ENCODE measurements at regions not wholly inside any gene's neighbourhood (a gene's known extent, or its start where the extent isn't known, plus 50 kb on each side); places are given as distances from the start of the nearest gene placed in this dataset.

DNA sequence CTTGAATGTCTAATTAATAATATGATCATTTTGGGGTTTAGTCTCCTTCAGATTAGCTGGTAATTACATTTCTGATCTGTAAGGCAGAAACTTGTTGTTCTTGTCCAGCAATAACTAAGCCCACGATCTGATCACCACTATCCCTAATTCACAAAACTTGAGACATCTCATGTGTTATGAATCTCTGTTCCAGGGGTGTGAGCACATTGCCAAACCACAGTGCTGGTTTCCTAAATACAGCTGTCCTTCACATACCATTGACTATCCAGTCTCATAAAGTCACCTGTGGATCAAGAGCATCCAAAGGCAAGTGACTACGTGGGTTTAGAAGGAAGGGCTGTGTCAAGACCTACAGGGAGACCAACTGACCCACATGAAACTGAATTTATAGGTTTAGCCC, 134.1 kb upstream of the PRLR start:
- Histone ChIP-seq H3K4me3 (no peak overlapping the region), H3K4me1 (peaks cover 12% of the 10 kb centered on the region), H3K36me3 (no peaks in the 10 kb centered on the region), H3K27me3 (no peaks in the 10 kb centered on the region), H3K9me3 (no peaks in the 10 kb centered on the region), H3K27ac (no peak overlapping the region)
- DNase-seq (ENCODE audit: low spot score in 2 of 2), result no peak
- TF ChIP-seq, protein P1, sequence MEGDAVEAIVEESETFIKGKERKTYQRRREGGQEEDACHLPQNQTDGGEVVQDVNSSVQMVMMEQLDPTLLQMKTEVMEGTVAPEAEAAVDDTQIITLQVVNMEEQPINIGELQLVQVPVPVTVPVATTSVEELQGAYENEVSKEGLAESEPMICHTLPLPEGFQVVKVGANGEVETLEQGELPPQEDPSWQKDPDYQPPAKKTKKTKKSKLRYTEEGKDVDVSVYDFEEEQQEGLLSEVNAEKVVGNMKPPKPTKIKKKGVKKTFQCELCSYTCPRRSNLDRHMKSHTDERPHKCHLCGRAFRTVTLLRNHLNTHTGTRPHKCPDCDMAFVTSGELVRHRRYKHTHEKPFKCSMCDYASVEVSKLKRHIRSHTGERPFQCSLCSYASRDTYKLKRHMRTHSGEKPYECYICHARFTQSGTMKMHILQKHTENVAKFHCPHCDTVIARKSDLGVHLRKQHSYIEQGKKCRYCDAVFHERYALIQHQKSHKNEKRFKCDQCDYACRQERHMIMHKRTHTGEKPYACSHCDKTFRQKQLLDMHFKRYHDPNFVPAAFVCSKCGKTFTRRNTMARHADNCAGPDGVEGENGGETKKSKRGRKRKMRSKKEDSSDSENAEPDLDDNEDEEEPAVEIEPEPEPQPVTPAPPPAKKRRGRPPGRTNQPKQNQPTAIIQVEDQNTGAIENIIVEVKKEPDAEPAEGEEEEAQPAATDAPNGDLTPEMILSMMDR (IDR thresholded peaks at IDR 0.05), result no peak
- TF ChIP-seq POLR2AphosphoS5 (IDR thresholded peaks at IDR 0.05), result no peak
- no peak for TF ChIP-seq EP300 (IDR thresholded peaks at IDR 0.05)
- no peak for TF ChIP-seq POLR2A (IDR thresholded peaks at IDR 0.05)
- 58% methylated on average over 2 of the region's 2 CpGs for WGBS

DNA sequence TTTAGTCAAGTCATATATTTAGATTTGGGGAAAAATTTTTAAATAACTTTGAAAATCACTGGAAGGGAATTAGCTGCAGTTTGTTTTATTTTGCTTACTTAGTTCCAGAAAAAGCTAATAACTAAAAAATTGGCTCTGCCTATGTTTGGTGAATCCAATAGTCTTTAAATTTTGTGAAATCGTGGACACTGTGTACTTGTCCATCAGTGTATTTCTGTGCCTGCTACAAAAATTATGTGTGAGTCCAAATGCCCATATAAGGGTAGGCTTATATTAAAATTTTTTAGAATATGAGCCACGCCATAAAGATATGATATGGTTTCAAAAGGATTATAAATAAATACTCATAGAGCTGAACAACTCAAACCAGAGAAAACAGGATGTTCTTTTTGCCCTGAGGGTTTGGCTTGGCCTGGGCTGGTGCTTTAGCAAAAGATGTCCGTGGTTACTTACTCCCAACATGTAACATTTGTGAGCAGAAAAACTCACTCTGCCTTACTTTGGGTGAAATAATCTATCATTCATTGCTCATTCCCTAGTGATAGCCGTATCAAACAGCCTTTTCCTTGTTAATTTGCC, 133.2 kb upstream of the PRLR start:
- H3K27ac ChIP-seq, result peak overlapping the region; percentile 34
- 44% methylated on average over 4 of the region's 4 CpGs for WGBS
- no peaks in the 10 kb centered on the region for H3K36me3 ChIP-seq
- no peaks in the 10 kb centered on the region for H3K27me3 ChIP-seq
- TF ChIP-seq POLR2A (IDR thresholded peaks at IDR 0.05), result no peak
- no peak for TF ChIP-seq POLR2AphosphoS5 (IDR thresholded peaks at IDR 0.05)
- no peak for TF ChIP-seq EP300 (IDR thresholded peaks at IDR 0.05)
- TF ChIP-seq, protein P1 (IDR thresholded peaks at IDR 0.05), result no peak
- DNase-seq (ENCODE audit: low spot score in 2 of 2), result no peak
- no peak overlapping the region for H3K4me3 ChIP-seq
- H3K9me3 ChIP-seq, result no peaks in the 10 kb centered on the region
- peaks cover 12% of the 10 kb centered on the region for H3K4me1 ChIP-seq

DNA sequence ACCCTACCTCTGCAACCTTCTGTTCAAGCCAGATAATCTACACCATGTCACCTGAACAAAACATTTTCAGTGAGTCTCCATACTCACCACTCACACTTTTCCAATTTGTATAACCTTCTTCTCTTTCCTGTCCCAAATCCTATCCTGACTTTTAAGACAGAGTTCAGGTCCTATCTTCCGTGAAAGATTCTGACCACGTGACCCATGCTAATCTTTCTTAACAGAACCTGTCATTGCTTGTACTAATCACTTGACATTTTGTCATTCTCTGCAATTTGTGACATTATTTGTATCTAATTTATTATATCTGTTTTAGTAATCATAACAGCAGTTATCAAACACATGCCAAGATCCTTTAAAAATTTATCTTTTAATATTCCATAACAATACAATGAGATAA, 132.5 kb upstream of the PRLR start:
- Histone ChIP-seq H3K36me3 (no peaks in the 10 kb centered on the region), H3K27me3 (no peaks in the 10 kb centered on the region), H3K9me3 (no peaks in the 10 kb centered on the region), H3K4me1 (peaks cover 12% of the 10 kb centered on the region), H3K4me3 (no peak overlapping the region), H3K27ac (no peak overlapping the region)
- DNase-seq (ENCODE audit: low spot score in 2 of 2), result no peak
- TF ChIP-seq POLR2A (IDR thresholded peaks at IDR 0.05) (no peak), POLR2AphosphoS5 (IDR thresholded peaks at IDR 0.05) (no peak), EP300 (IDR thresholded peaks at IDR 0.05) (no peak)
- TF ChIP-seq, protein P1 (IDR thresholded peaks at IDR 0.05), result no peak
- WGBS, result 59% methylated on average over 2 of the region's 2 CpGs

DNA sequence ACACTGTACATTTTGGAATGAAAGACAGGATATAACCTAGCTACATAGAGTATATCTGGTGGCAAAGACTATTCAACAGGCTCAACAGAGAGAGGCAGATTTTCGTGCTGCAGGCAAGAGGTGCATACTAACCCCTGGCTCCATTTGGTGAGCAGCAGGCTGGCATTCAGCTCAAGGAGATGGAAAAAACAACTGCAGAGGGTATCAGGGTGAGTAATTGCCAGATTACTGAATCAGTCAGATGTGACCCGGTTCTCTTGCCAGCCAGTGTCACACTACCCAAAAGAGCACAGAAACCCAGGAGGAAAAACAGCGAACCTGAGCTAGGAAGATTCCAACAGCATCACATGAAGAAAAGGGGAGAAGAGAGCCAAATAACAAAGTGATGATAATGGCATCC, 130.4 kb upstream of the PRLR start:
- H3K4me1 ChIP-seq, result peaks cover 12% of the 10 kb centered on the region
- H3K27me3 ChIP-seq, result no peaks in the 10 kb centered on the region
- DNase-seq (ENCODE audit: low spot score in 2 of 2), result no peak
- TF ChIP-seq, protein P1 (IDR thresholded peaks at IDR 0.05), result no peak
- TF ChIP-seq EP300 (IDR thresholded peaks at IDR 0.05) (no peak), POLR2A (IDR thresholded peaks at IDR 0.05) (no peak), POLR2AphosphoS5 (IDR thresholded peaks at IDR 0.05) (no peak)
- H3K36me3 ChIP-seq, result no peaks in the 10 kb centered on the region
- 63% methylated on average over 3 of the region's 3 CpGs for WGBS
- no peak overlapping the region for H3K4me3 ChIP-seq
- H3K27ac ChIP-seq, result no peak overlapping the region
- no peaks in the 10 kb centered on the region for H3K9me3 ChIP-seq

DNA sequence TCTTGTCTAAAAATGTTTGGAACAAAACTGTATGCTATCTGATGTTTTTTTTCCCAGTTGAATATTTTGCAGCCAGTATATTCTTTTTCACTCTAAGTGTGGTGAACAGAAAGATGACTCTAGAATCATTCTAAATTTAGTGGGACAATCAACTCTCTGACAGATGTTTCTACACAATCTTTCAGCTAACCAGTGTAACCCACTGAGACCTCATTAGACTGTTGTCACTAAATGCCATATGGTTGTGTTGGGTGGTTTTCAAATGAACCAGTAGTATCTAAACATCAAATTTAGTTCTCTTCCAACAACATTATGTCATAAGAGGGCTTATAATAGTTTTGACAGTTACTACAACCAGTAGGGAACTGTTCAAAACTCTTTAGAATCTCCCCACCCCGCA, 129.6 kb upstream of the PRLR start:
- Histone ChIP-seq H3K27ac (no peak overlapping the region), H3K27me3 (no peaks in the 10 kb centered on the region), H3K9me3 (no peaks in the 10 kb centered on the region), H3K36me3 (no peaks in the 10 kb centered on the region), H3K4me1 (peaks cover 16% of the 10 kb centered on the region), H3K4me3 (no peak overlapping the region)
- TF ChIP-seq EP300 (IDR thresholded peaks at IDR 0.05) (no peak), POLR2A (IDR thresholded peaks at IDR 0.05) (no peak)
- DNase-seq (ENCODE audit: low spot score in 2 of 2), result no peak
- WGBS, result 64% methylated on average over 1 of the region's 1 CpG

DNA sequence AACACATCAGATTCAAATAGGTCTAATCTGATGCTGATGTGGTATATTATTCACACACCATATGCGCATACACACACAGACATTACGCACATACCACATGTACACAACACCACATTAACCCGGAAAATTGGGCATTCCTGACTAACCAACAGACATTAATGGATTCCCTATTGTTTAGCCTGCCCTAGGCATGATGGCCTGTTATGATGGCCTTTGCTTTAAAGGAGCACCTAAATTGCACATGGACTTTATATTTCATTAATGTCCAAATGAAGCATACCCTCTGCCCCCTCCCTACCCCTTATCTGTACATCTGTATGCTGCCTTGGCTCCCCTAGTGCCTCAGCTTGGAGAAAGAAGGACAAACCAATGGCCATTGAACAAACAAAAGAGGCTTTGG, 127.7 kb upstream of the PRLR start:
- Histone ChIP-seq H3K27me3 (no peaks in the 10 kb centered on the region), H3K9me3 (no peaks in the 10 kb centered on the region), H3K4me1 (peaks cover 9% of the 10 kb centered on the region), H3K4me3 (no peak overlapping the region), H3K27ac (no peak overlapping the region), H3K36me3 (no peaks in the 10 kb centered on the region)
- TF ChIP-seq POLR2A (IDR thresholded peaks at IDR 0.05), result no peak
- no peak for TF ChIP-seq EP300 (IDR thresholded peaks at IDR 0.05)
- TF ChIP-seq POLR2AphosphoS5 (IDR thresholded peaks at IDR 0.05), result no peak
- TF ChIP-seq, protein P1 (IDR thresholded peaks at IDR 0.05), result no peak
- DNase-seq (ENCODE audit: low spot score in 2 of 2), result no peak
- 93% methylated on average over 3 of the region's 3 CpGs for WGBS

Measured in suprapubic skin (tissue), 4 donors.